ENCODE measurements at regions not wholly inside any gene's neighbourhood (a gene's known extent, or its start where the extent isn't known, plus 50 kb on each side); places are given as distances from the start of the nearest gene placed in this dataset.
A peak's percentile ranks its signal among the peaks of the same experiment; 100 is the strongest.
"Not testable (repeated sequence)": the region's sequence is repeated elsewhere in the genome, so short reads cannot be mapped to it uniquely, and the experiment has no call there.

DNA sequence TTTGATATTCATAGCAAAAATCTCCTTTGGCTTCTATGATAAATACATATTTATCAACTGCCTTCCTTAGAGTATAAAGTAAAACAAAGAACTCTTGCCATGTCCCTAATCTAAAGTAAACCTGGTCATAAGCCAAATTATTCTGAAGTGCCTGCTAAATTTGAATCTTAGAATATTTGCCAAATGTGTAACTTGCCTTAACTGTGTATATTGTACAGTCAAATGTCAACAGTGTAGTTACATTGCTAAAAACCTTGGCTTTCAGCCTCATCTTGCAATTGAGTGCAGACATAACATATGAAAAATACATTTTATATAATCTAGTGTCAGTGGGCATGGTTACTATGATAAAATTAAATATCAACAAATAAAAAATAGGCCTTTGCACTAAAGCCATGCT, 583.4 kb upstream of the ADAMTS5 start:
- TF ChIP-seq, protein P1, sequence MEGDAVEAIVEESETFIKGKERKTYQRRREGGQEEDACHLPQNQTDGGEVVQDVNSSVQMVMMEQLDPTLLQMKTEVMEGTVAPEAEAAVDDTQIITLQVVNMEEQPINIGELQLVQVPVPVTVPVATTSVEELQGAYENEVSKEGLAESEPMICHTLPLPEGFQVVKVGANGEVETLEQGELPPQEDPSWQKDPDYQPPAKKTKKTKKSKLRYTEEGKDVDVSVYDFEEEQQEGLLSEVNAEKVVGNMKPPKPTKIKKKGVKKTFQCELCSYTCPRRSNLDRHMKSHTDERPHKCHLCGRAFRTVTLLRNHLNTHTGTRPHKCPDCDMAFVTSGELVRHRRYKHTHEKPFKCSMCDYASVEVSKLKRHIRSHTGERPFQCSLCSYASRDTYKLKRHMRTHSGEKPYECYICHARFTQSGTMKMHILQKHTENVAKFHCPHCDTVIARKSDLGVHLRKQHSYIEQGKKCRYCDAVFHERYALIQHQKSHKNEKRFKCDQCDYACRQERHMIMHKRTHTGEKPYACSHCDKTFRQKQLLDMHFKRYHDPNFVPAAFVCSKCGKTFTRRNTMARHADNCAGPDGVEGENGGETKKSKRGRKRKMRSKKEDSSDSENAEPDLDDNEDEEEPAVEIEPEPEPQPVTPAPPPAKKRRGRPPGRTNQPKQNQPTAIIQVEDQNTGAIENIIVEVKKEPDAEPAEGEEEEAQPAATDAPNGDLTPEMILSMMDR (IDR thresholded peaks at IDR 0.05; ENCODE audit: insufficient read depth, low read depth, low read length) = no peak
- no peak for TF ChIP-seq EZH2 (IDR thresholded peaks at IDR 0.05; ENCODE audit: insufficient read depth, low read length)
- Histone ChIP-seq H3K27ac (ENCODE audit: low read depth, low read length) (no peak overlapping the region), H3K4me2 (ENCODE audit: low read length) (no peak overlapping the region), H3K27me3 (ENCODE audit: insufficient read depth, low read length) (no peaks in the 10 kb centered on the region), H4K20me1 (ENCODE audit: insufficient read depth, low read length) (no peaks in the 10 kb centered on the region), H3K9ac (ENCODE audit: low read length) (no peak overlapping the region), H3K36me3 (ENCODE audit: insufficient read depth, low read length) (no peaks in the 10 kb centered on the region), H3K4me3 (ENCODE audit: insufficient read depth, low read depth, low read length) (no peak overlapping the region), H3K4me1 (ENCODE audit: insufficient read depth, low read length) (no peaks in the 10 kb centered on the region), H3K79me2 (ENCODE audit: insufficient read depth, low read length) (no peaks in the 10 kb centered on the region), H2AFZ (ENCODE audit: low read depth, low read length) (no peak overlapping the region), H3K9me3 (ENCODE audit: insufficient read depth, low read depth, low read length) (peaks cover 4% of the 10 kb centered on the region)
- Mint-ChIP-seq H3K27ac (ENCODE audit: unreplicated experiment) (no peak overlapping the region), H3K27me3 (ENCODE audit: low read depth, unreplicated experiment) (no peaks in the 10 kb centered on the region), H3K36me3 (ENCODE audit: low read depth, unreplicated experiment) (peaks cover 4% of the 10 kb centered on the region), H3K4me1 (ENCODE audit: low read depth, unreplicated experiment) (no peaks in the 10 kb centered on the region), H3K9me3 (ENCODE audit: unreplicated experiment) (peaks cover 8% of the 10 kb centered on the region), H3K4me3 (ENCODE audit: unreplicated experiment) (no peak overlapping the region)
- no peak for DNase-seq (ENCODE audit: low read depth)
- no peak for FAIRE-seq

DNA sequence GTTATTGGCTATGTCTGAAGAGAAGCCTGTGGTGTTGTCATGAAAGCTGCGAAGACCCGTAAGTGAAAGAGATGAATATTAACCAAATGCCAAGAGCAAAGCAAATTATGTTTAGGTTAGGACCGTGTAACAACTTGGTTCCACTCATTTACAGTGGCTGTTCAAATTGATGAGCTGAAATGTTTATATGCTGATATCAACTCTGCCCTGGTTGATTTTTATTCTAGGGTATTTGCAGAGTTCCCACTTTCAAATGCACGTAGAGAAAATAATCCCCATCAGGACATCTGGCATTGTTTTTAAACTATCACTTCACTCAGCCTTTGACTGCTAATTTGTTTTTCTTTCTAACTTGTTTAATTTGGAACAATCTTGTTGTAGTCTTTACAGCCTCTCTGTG, 581.6 kb upstream of the ADAMTS5 start:
- no peak for FAIRE-seq
- H3K9me3 ChIP-seq (ENCODE audit: insufficient read depth, low read depth, low read length) = peaks cover 4% of the 10 kb centered on the region
- Mint-ChIP-seq H3K9me3 (ENCODE audit: unreplicated experiment) (peaks cover 8% of the 10 kb centered on the region), H3K4me1 (ENCODE audit: low read depth, unreplicated experiment) (no peaks in the 10 kb centered on the region), H3K4me3 (ENCODE audit: unreplicated experiment) (no peak overlapping the region), H3K27me3 (ENCODE audit: low read depth, unreplicated experiment) (no peaks in the 10 kb centered on the region), H3K27ac (ENCODE audit: unreplicated experiment) (no peak overlapping the region), H3K36me3 (ENCODE audit: low read depth, unreplicated experiment) (peaks cover 4% of the 10 kb centered on the region)
- H3K4me1 ChIP-seq (ENCODE audit: insufficient read depth, low read length) = no peaks in the 10 kb centered on the region
- no peak overlapping the region for H3K4me2 ChIP-seq (ENCODE audit: low read length)
- no peak overlapping the region for H3K9ac ChIP-seq (ENCODE audit: low read length)
- H3K36me3 ChIP-seq (ENCODE audit: insufficient read depth, low read length) = no peaks in the 10 kb centered on the region
- no peak overlapping the region for H3K27ac ChIP-seq (ENCODE audit: low read depth, low read length)
- H2AFZ ChIP-seq (ENCODE audit: low read depth, low read length) = no peak overlapping the region
- H3K4me3 ChIP-seq (ENCODE audit: insufficient read depth, low read depth, low read length) = no peak overlapping the region
- no peak for DNase-seq (ENCODE audit: low read depth)
- no peaks in the 10 kb centered on the region for H4K20me1 ChIP-seq (ENCODE audit: insufficient read depth, low read length)
- no peaks in the 10 kb centered on the region for H3K79me2 ChIP-seq (ENCODE audit: insufficient read depth, low read length)
- H3K27me3 ChIP-seq (ENCODE audit: insufficient read depth, low read length) = no peaks in the 10 kb centered on the region
- no peak for TF ChIP-seq EZH2 (IDR thresholded peaks at IDR 0.05; ENCODE audit: insufficient read depth, low read length)
- TF ChIP-seq, protein P1 (IDR thresholded peaks at IDR 0.05; ENCODE audit: insufficient read depth, low read depth, low read length) = no peak

DNA sequence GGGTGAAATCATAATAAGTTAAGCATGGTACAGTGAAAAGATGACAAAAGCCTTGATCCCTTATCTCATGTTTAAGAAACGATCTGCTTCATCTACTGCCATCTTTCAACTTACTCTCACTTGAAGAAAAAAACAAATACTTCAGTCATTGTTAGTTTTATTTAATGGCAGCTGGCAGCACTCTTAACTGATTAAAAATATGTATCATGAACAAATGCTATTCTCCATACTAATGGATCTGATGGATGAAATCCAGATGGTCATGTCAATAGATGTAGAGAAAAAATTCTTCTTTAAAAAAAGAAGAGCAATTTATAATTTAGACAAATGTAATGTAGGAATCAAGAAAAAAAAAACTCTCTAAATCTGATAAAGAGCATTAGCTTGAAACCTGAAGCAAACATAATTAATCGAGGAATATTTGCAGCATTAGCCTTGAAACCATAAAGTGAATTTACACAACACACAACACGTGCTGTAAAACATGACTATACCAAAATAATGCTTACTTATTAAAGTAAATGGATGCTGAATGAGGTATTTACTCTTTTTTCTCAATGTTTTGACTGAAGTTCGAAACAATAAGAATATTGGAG, 579.0 kb upstream of the ADAMTS5 start:
- Mint-ChIP-seq H3K4me3 (ENCODE audit: unreplicated experiment) (no peak overlapping the region), H3K27ac (ENCODE audit: unreplicated experiment) (no peak overlapping the region), H3K4me1 (ENCODE audit: low read depth, unreplicated experiment) (no peaks in the 10 kb centered on the region), H3K27me3 (ENCODE audit: low read depth, unreplicated experiment) (no peaks in the 10 kb centered on the region), H3K9me3 (ENCODE audit: unreplicated experiment) (no peaks in the 10 kb centered on the region), H3K36me3 (ENCODE audit: low read depth, unreplicated experiment) (no peaks in the 10 kb centered on the region)
- no peaks in the 10 kb centered on the region for H3K9me3 ChIP-seq (ENCODE audit: insufficient read depth, low read depth, low read length)
- no peaks in the 10 kb centered on the region for H3K27me3 ChIP-seq (ENCODE audit: insufficient read depth, low read length)
- TF ChIP-seq, protein P1 (IDR thresholded peaks at IDR 0.05; ENCODE audit: insufficient read depth, low read depth, low read length) = no peak
- TF ChIP-seq EZH2 (IDR thresholded peaks at IDR 0.05; ENCODE audit: insufficient read depth, low read length) = no peak
- no peak overlapping the region for H3K4me2 ChIP-seq (ENCODE audit: low read length)
- DNase-seq (ENCODE audit: low read depth) (no peak), FAIRE-seq (no peak)
- H3K79me2 ChIP-seq (ENCODE audit: insufficient read depth, low read length) = no peaks in the 10 kb centered on the region
- peak overlapping the region; percentile 27 for H2AFZ ChIP-seq (ENCODE audit: low read depth, low read length)
- H3K36me3 ChIP-seq (ENCODE audit: insufficient read depth, low read length) = no peaks in the 10 kb centered on the region
- H3K9ac ChIP-seq (ENCODE audit: low read length) = no peak overlapping the region
- no peaks in the 10 kb centered on the region for H3K4me1 ChIP-seq (ENCODE audit: insufficient read depth, low read length)
- H3K4me3 ChIP-seq (ENCODE audit: insufficient read depth, low read depth, low read length) = no peak overlapping the region
- H4K20me1 ChIP-seq (ENCODE audit: insufficient read depth, low read length) = no peaks in the 10 kb centered on the region
- H3K27ac ChIP-seq (ENCODE audit: low read depth, low read length) = no peak overlapping the region

DNA sequence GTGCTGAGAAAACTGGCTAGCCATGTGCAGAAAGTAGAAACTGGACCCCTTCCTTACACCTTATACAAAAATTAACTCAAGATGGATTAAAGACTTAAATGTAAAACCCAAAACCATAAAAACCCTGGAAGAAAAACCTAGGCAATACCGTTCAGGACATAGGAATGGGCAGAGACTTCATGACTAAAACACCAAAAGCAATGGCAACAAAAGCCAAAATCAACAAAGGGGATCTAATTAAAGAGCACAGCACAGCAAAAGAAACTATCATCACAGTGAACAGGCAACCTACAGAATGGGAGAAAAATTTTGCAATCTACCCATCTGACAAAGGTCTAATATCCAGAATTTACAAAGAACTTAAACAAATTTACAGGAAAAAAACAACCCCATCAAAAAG, 575.2 kb upstream of the ADAMTS5 start:
- not testable (repeated sequence) for H3K36me3 ChIP-seq (ENCODE audit: insufficient read depth, low read length); H3K27ac ChIP-seq (ENCODE audit: low read depth, low read length); H3K4me3 ChIP-seq (ENCODE audit: insufficient read depth, low read depth, low read length); H2AFZ ChIP-seq (ENCODE audit: low read depth, low read length); H3K79me2 ChIP-seq (ENCODE audit: insufficient read depth, low read length); DNase-seq (ENCODE audit: low read depth); FAIRE-seq; H3K9me3 Mint-ChIP-seq (ENCODE audit: unreplicated experiment); H3K27ac Mint-ChIP-seq (ENCODE audit: unreplicated experiment); H3K4me1 Mint-ChIP-seq (ENCODE audit: low read depth, unreplicated experiment); H3K36me3 Mint-ChIP-seq (ENCODE audit: low read depth, unreplicated experiment); H4K20me1 ChIP-seq (ENCODE audit: insufficient read depth, low read length); H3K27me3 Mint-ChIP-seq (ENCODE audit: low read depth, unreplicated experiment); H3K9me3 ChIP-seq (ENCODE audit: insufficient read depth, low read depth, low read length); H3K27me3 ChIP-seq (ENCODE audit: insufficient read depth, low read length); H3K4me2 ChIP-seq (ENCODE audit: low read length); H3K4me1 ChIP-seq (ENCODE audit: insufficient read depth, low read length); H3K4me3 Mint-ChIP-seq (ENCODE audit: unreplicated experiment); H3K9ac ChIP-seq (ENCODE audit: low read length)
